ENCODE measurements at regions not wholly inside any gene's neighbourhood (a gene's known extent, or its start where the extent isn't known, plus 50 kb on each side); places are given as distances from the start of the nearest gene placed in this dataset.

GRCh38 chr4:111204797-111205196 lies 581.9 kb upstream of the PITX2 start:
- Histone ChIP-seq H3K4me3 (ENCODE audit: low read depth in 1 of 2, low read length in 2 of 2) (no peak overlapping the region), H3K9ac (ENCODE audit: low read depth, low read length) (no peak overlapping the region), H3K4me1 (ENCODE audit: insufficient read depth, low read length) (no peaks in the 10 kb centered on the region), H3K79me2 (ENCODE audit: insufficient read depth, low read length) (no peaks in the 10 kb centered on the region), H3K9me3 (ENCODE audit: insufficient read depth, low read length, severe bottlenecking) (no peaks in the 10 kb centered on the region), H4K20me1 (ENCODE audit: insufficient read depth, low read length) (no peaks in the 10 kb centered on the region), H3K36me3 (ENCODE audit: insufficient read depth, low read length) (no peaks in the 10 kb centered on the region), H3K27me3 (ENCODE audit: insufficient read depth, low read length, poor library complexity) (no peaks in the 10 kb centered on the region), H2AFZ (ENCODE audit: low read depth, low read length) (no peak overlapping the region), H3K27ac (ENCODE audit: low read length) (no peak overlapping the region), H3K4me2 (ENCODE audit: insufficient read depth, low read length) (no peak overlapping the region)
- DNase-seq (no peak), ATAC-seq (ENCODE audit: insufficient read depth, low read depth) (no peak)
- TF ChIP-seq EZH2 (IDR thresholded peaks at IDR 0.05; ENCODE audit: borderline replicate concordance, low read depth, low read length, severe bottlenecking) (no peak), CTCF (IDR thresholded peaks at IDR 0.05; ENCODE audit: borderline replicate concordance, extremely low read depth, low read length, poor library complexity, severe bottlenecking) (no peak)

- Histone ChIP-seq H3K4me2 (ENCODE audit: insufficient read depth, low read length) (no peak overlapping the region), H3K4me1 (ENCODE audit: insufficient read depth, low read length) (no peaks in the 10 kb centered on the region), H3K27ac (ENCODE audit: low read length) (no peak overlapping the region), H3K9ac (ENCODE audit: low read depth, low read length) (no peak overlapping the region), H3K9me3 (ENCODE audit: insufficient read depth, low read length, severe bottlenecking) (no peaks in the 10 kb centered on the region), H2AFZ (ENCODE audit: low read depth, low read length) (no peak overlapping the region), H3K27me3 (ENCODE audit: insufficient read depth, low read length, poor library complexity) (no peaks in the 10 kb centered on the region), H3K4me3 (ENCODE audit: low read depth in 1 of 2, low read length in 2 of 2) (no peak overlapping the region), H4K20me1 (ENCODE audit: insufficient read depth, low read length) (no peaks in the 10 kb centered on the region), H3K36me3 (ENCODE audit: insufficient read depth, low read length) (no peaks in the 10 kb centered on the region), H3K79me2 (ENCODE audit: insufficient read depth, low read length) (no peaks in the 10 kb centered on the region)
- TF ChIP-seq EZH2 (IDR thresholded peaks at IDR 0.05; ENCODE audit: borderline replicate concordance, low read depth, low read length, severe bottlenecking) (no peak), CTCF (IDR thresholded peaks at IDR 0.05; ENCODE audit: borderline replicate concordance, extremely low read depth, low read length, poor library complexity, severe bottlenecking) (no peak)
- no peak for ATAC-seq (ENCODE audit: insufficient read depth, low read depth)
- no peak for DNase-seq
Observed at GRCh38 chr4:111208970-111209369, 586.1 kb upstream of the PITX2 start.

GRCh38 chr4:111209706-111210105 lies 586.8 kb upstream of the PITX2 start:
- Histone ChIP-seq H3K36me3 (ENCODE audit: insufficient read depth, low read length) (no peaks in the 10 kb centered on the region), H3K27me3 (ENCODE audit: insufficient read depth, low read length, poor library complexity) (no peaks in the 10 kb centered on the region), H4K20me1 (ENCODE audit: insufficient read depth, low read length) (no peaks in the 10 kb centered on the region), H3K4me2 (ENCODE audit: insufficient read depth, low read length) (no peak overlapping the region), H3K79me2 (ENCODE audit: insufficient read depth, low read length) (no peaks in the 10 kb centered on the region), H3K9ac (ENCODE audit: low read depth, low read length) (no peak overlapping the region), H2AFZ (ENCODE audit: low read depth, low read length) (no peak overlapping the region), H3K4me3 (ENCODE audit: low read depth in 1 of 2, low read length in 2 of 2) (no peak overlapping the region), H3K9me3 (ENCODE audit: insufficient read depth, low read length, severe bottlenecking) (no peaks in the 10 kb centered on the region), H3K4me1 (ENCODE audit: insufficient read depth, low read length) (no peaks in the 10 kb centered on the region), H3K27ac (ENCODE audit: low read length) (no peak overlapping the region)
- DNase-seq = no peak
- no peak for ATAC-seq (ENCODE audit: insufficient read depth, low read depth)
- no peak for TF ChIP-seq EZH2 (IDR thresholded peaks at IDR 0.05; ENCODE audit: borderline replicate concordance, low read depth, low read length, severe bottlenecking)
- no peak for TF ChIP-seq CTCF (IDR thresholded peaks at IDR 0.05; ENCODE audit: borderline replicate concordance, extremely low read depth, low read length, poor library complexity, severe bottlenecking)

- H2AFZ ChIP-seq (ENCODE audit: low read depth, low read length) = no peak overlapping the region
- no peak for DNase-seq
- H3K4me1 ChIP-seq (ENCODE audit: insufficient read depth, low read length) = no peaks in the 10 kb centered on the region
Observed at GRCh38 chr4:111210595-111210994, 587.7 kb upstream of the PITX2 start.

More at GRCh38 chr4:111210595-111210994, 587.7 kb upstream of the PITX2 start:
- H3K27ac ChIP-seq (ENCODE audit: low read length) = no peak overlapping the region
- no peaks in the 10 kb centered on the region for H3K79me2 ChIP-seq (ENCODE audit: insufficient read depth, low read length)
- no peaks in the 10 kb centered on the region for H3K36me3 ChIP-seq (ENCODE audit: insufficient read depth, low read length)
- TF ChIP-seq CTCF (IDR thresholded peaks at IDR 0.05; ENCODE audit: borderline replicate concordance, extremely low read depth, low read length, poor library complexity, severe bottlenecking) (no peak), EZH2 (IDR thresholded peaks at IDR 0.05; ENCODE audit: borderline replicate concordance, low read depth, low read length, severe bottlenecking) (no peak)
- no peaks in the 10 kb centered on the region for H3K27me3 ChIP-seq (ENCODE audit: insufficient read depth, low read length, poor library complexity)
- H3K9ac ChIP-seq (ENCODE audit: low read depth, low read length) = no peak overlapping the region
- no peaks in the 10 kb centered on the region for H4K20me1 ChIP-seq (ENCODE audit: insufficient read depth, low read length)
- H3K4me2 ChIP-seq (ENCODE audit: insufficient read depth, low read length) = no peak overlapping the region
- no peak overlapping the region for H3K4me3 ChIP-seq (ENCODE audit: low read depth in 1 of 2, low read length in 2 of 2)
- H3K9me3 ChIP-seq (ENCODE audit: insufficient read depth, low read length, severe bottlenecking) = no peaks in the 10 kb centered on the region
- ATAC-seq (ENCODE audit: insufficient read depth, low read depth) = no peak

All from DND-41 (cell line).